ENCODE measurements at regions not wholly inside any gene's neighbourhood (a gene's known extent, or its start where the extent isn't known, plus 50 kb on each side); places are given as distances from the start of the nearest gene placed in this dataset.

DNA sequence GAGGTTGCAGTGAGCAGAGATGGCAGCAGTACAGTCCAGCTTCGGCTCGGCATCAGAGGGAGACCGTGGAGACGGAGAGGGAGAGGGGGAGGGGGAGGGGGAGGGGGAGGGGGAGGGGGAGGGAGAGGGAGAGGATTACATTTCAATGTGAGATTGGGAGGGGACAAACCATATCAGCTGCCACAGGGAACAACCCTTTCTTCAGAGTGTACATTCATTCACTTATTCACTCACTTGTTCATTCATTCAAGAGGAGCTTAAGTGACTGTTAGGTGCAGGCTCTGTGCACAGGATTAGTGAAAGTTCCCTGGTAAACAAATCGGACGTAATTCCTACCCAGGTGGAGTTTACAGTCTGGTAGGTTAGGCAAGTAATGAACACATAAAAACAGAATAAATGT, 65.6 kb upstream of the MEDAG start:
- Histone ChIP-seq H3K27me3 (peaks cover 0 to 27% (median 0%) of the 10 kb centered on the region in 11 experiments; a peak in 3 of 22 replicates), H3K4me1 (peaks cover 14 to 24% (median 16%) of the 10 kb centered on the region in 10 experiments), H3K9ac (no peak overlapping the region), H3K9me3 (replicated peaks in 1 of 11) (peaks cover 0 to 17% (median 3%) of the 10 kb centered on the region in 11 experiments; a peak in 6 of 22 replicates), H4K20me1 (peaks cover 0 to 11% (median 0%) of the 10 kb centered on the region in 11 experiments; a peak in 6 of 22 replicates), H3K4me2 (no peak overlapping the region), H3K4me3 (no peak overlapping the region), H3K36me3 (no peaks in the 10 kb centered on the region), H3K27ac (no peak overlapping the region)
- TF ChIP-seq Cebpa-rat (IDR thresholded peaks at IDR 0.05) = no peak

DNA sequence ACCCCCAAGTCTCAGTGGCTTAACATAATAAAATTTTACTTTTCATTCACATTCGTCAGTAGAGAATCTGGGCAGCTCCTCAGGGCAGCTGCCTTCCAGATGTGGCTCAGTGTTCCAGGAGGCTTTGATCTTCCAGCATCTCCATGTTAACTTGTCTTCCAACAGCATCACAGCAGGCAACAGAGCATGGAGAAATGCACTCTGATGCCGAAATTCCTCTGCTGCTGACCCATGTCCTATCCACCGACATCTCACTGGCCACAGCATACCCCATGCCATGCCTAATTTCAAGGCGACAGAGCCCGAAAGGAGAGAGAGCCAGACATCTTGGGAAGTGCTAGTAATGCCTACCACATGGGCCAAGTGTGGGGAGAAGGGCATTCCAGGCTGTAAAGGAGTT, 64.9 kb upstream of the MEDAG start:
- Histone ChIP-seq H3K9ac (no peak overlapping the region), H3K4me3 (no peak overlapping the region), H4K20me1 (peaks cover 0 to 17% (median 2%) of the 10 kb centered on the region in 11 experiments; a peak in 7 of 22 replicates), H3K27me3 (peaks cover 0 to 27% (median 0%) of the 10 kb centered on the region in 11 experiments; a peak in 3 of 22 replicates), H3K9me3 (replicated peaks in 1 of 11) (peaks cover 0 to 17% (median 3%) of the 10 kb centered on the region in 11 experiments; a peak in 6 of 22 replicates), H3K36me3 (no peaks in the 10 kb centered on the region), H3K4me1 (peaks cover 20 to 31% (median 22%) of the 10 kb centered on the region in 10 experiments), H3K27ac (no peak overlapping the region), H3K4me2 (no peak overlapping the region)
- TF ChIP-seq Cebpa-rat (IDR thresholded peaks at IDR 0.05) = no peak

DNA sequence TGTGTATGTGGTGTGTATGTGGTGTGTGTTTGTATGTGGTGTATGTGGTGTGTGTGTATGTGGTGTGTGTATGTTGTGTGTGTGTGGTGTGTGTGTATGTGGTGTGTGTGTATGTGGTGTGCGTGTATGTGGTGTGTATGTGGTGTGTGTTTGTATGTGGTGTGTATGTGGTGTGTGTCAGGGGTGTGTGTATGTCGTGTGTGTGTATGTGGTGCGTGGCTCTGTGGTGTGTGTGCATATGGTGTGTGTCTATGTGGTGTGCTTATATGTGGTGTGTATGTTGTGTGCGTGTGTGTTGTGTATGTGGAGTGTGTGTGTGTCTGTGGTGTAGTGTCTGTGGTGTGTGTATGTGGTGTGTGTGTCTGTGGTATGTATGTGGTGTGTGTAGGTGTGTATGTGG, 62.5 kb upstream of the MEDAG start:
- Histone ChIP-seq H3K36me3 (no peaks in the 10 kb centered on the region), H3K9me3 (replicated peaks in 1 of 11) (peaks cover 0 to 19% (median 3%) of the 10 kb centered on the region in 11 experiments; a peak in 6 of 22 replicates), H3K4me1 (peaks cover 42 to 55% (median 46%) of the 10 kb centered on the region in 10 experiments), H3K27me3 (peaks cover 0 to 32% (median 0%) of the 10 kb centered on the region in 11 experiments; a peak in 5 of 22 replicates), H3K9ac (no peak overlapping the region), H3K4me2 (no peak overlapping the region; a peak in 1 of 22 replicates), H3K27ac (no peak overlapping the region), H3K4me3 (no peak overlapping the region), H4K20me1 (peaks cover 0 to 31% (median 5%) of the 10 kb centered on the region in 11 experiments; a peak in 8 of 22 replicates)
- no peak for TF ChIP-seq Cebpa-rat (IDR thresholded peaks at IDR 0.05)

GRCh38 chr13:30844548-30845296, 61.3 kb upstream of the MEDAG start:
- peak overlapping the region; percentile 39 to 83 (median 73) for H3K4me2 ChIP-seq
- no peak for TF ChIP-seq Cebpa-rat (IDR thresholded peaks at IDR 0.05)

GRCh38 chr13:30845297-30846214, 60.5 kb upstream of the MEDAG start:
- H3K4me3 ChIP-seq = no peak overlapping the region
- H3K36me3 ChIP-seq = no peaks in the 10 kb centered on the region
- H3K4me1 ChIP-seq = peaks cover 49 to 63% (median 55%) of the 10 kb centered on the region in 10 experiments
- TF ChIP-seq Cebpa-rat (IDR thresholded peaks at IDR 0.05) = no peak
- H3K9ac ChIP-seq = peak overlapping the region in 5 of 11 experiments; percentile 14 to 49 (median 27); a peak in 6 of 22 replicates
- H3K4me2 ChIP-seq = peak overlapping the region; percentile 39 to 83 (median 73)
- H3K27ac ChIP-seq = peak overlapping the region in 10 of 11 experiments; percentile 20 to 68 (median 55); a peak in 20 of 22 replicates
- peaks cover 0 to 42% (median 0%) of the 10 kb centered on the region in 11 experiments; a peak in 5 of 22 replicates for H3K27me3 ChIP-seq
- H4K20me1 ChIP-seq = peaks cover 0 to 34% (median 5%) of the 10 kb centered on the region in 11 experiments; a peak in 8 of 22 replicates
- peaks cover 0 to 23% (median 5%) of the 10 kb centered on the region in 11 experiments; a peak in 7 of 22 replicates for H3K9me3 ChIP-seq (replicated peaks in 1 of 11)

More at GRCh38 chr13:30844548-30845296, 61.3 kb upstream of the MEDAG start:
- peaks cover 0 to 34% (median 5%) of the 10 kb centered on the region in 11 experiments; a peak in 8 of 22 replicates for H4K20me1 ChIP-seq
- no peaks in the 10 kb centered on the region for H3K36me3 ChIP-seq
- peaks cover 0 to 42% (median 0%) of the 10 kb centered on the region in 11 experiments; a peak in 5 of 22 replicates for H3K27me3 ChIP-seq
- no peak overlapping the region for H3K4me3 ChIP-seq
- H3K4me1 ChIP-seq = peaks cover 49 to 63% (median 55%) of the 10 kb centered on the region in 10 experiments
- H3K9me3 ChIP-seq (replicated peaks in 1 of 11) = peaks cover 0 to 19% (median 3%) of the 10 kb centered on the region in 11 experiments; a peak in 6 of 22 replicates
- H3K27ac ChIP-seq = peak overlapping the region in 8 of 11 experiments; percentile 20 to 68 (median 55); a peak in 10 of 22 replicates
- peak overlapping the region in 1 of 11 experiments; percentile 49; a peak in 2 of 22 replicates for H3K9ac ChIP-seq

DNA sequence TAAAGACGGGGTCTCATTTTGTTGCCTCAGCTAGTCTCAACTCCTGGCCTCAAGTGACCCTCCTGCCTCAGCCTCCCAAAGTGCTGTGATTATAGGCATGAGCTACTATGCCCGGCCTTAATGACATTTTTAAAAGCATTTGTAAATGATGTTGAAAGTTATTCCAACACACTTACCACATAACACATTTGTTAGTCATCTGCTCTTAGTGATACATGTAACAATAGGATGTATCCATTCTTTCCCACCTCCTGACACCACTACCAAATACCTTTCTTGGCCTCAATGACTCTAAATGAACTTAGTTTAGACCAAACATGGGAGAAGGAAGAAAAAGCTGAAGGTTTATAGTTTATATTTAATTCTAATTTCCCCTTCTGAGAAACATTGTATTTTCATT, 59.8 kb upstream of the MEDAG start:
- peaks cover 0 to 34% (median 5%) of the 10 kb centered on the region in 11 experiments; a peak in 8 of 22 replicates for H4K20me1 ChIP-seq
- H3K36me3 ChIP-seq = no peaks in the 10 kb centered on the region
- H3K9ac ChIP-seq = peak overlapping the region in 4 of 11 experiments; percentile 15 to 49 (median 28); a peak in 3 of 22 replicates
- H3K27me3 ChIP-seq = peaks cover 0 to 35% (median 0%) of the 10 kb centered on the region in 11 experiments; a peak in 5 of 22 replicates
- no peak for TF ChIP-seq Cebpa-rat (IDR thresholded peaks at IDR 0.05)
- H3K4me3 ChIP-seq = no peak overlapping the region
- peaks cover 0 to 20% (median 5%) of the 10 kb centered on the region in 11 experiments; a peak in 7 of 22 replicates for H3K9me3 ChIP-seq (replicated peaks in 1 of 11)
- H3K4me1 ChIP-seq = peaks cover 49 to 63% (median 55%) of the 10 kb centered on the region in 10 experiments
- H3K4me2 ChIP-seq = peak overlapping the region; percentile 39 to 86 (median 79); a peak in 21 of 22 replicates
- peak overlapping the region in 10 of 11 experiments; percentile 20 to 68 (median 55); a peak in 17 of 22 replicates for H3K27ac ChIP-seq

DNA sequence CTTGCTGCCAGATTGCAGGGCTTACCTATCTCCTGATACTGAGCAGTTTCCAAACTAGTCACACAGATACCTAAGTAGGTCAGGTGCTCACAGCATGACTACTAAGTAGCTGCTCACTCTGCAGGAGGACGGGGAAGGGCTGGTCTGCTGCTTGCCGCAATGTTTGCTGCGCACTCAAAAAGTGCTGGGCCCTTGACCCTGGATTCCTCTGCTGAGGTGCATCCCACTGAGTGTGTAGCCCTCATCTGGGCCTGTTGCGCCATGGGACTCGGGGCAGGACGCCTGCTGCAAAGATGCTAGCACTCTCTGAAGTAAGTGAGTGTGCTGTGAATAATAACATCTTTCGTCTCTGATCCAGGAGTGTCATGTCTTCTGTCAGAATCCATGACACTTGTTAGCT, 59.2 kb upstream of the MEDAG start:
- Histone ChIP-seq H4K20me1 (peaks cover 0 to 34% (median 5%) of the 10 kb centered on the region in 11 experiments; a peak in 8 of 22 replicates), H3K9me3 (replicated peaks in 1 of 11) (peaks cover 0 to 14% (median under 1%) of the 10 kb centered on the region in 11 experiments; a peak in 7 of 22 replicates), H3K4me1 (peaks cover 51 to 63% (median 55%) of the 10 kb centered on the region in 10 experiments), H3K4me2 (peak overlapping the region; percentile 74 to 86 (median 79); a peak in 18 of 22 replicates), H3K36me3 (no peaks in the 10 kb centered on the region), H3K4me3 (no peak overlapping the region), H3K9ac (no peak overlapping the region), H3K27me3 (peaks cover 0 to 35% (median 0%) of the 10 kb centered on the region in 11 experiments; a peak in 5 of 22 replicates), H3K27ac (peak overlapping the region in 3 of 11 experiments; percentile 54 to 68 (median 67); a peak in 3 of 22 replicates)
- TF ChIP-seq Cebpa-rat (IDR thresholded peaks at IDR 0.05) = no peak
